Mammary epithelial cell (primary cell): ENCODE measurements at regions not wholly inside any gene's neighbourhood (a gene's known extent, or its start where the extent isn't known, plus 50 kb on each side); places are given as distances from the start of the nearest gene placed in this dataset.

Source experiments
- CTCF ChIP-seq, 2 donors: IDR thresholded peaks in 1 of 2; conservative IDR thresholded peaks in 1 of 2; 2 replicates each; pipeline ENCODE4 v1.5.1; 2011 to 2012; ENCODE audit warnings: inconsistent platforms in 2 of 2, low read length in 2 of 2, mild to moderate bottlenecking in 2 of 2, control low read depth in 1 of 2, low read depth in 1 of 2; ENCODE audit not compliant: insufficient read depth in 1 of 2; ENCODE audit errors: extremely low read depth in 1 of 2
- EZH2 ChIP-seq: IDR thresholded peaks from 2 replicates; pipeline ENCODE4 v1.6.1; 2012; ENCODE audit warnings: low read length, inconsistent platforms, borderline replicate concordance

- TF ChIP-seq CTCF (conservative IDR thresholded peaks at IDR 0.05 in 1 of 2, IDR thresholded peaks at IDR 0.05 in 1 of 2; ENCODE audit: extremely low read depth in 1 of 2, insufficient read depth in 1 of 2, low read depth in 1 of 2, low read length in 2 of 2) (peak; percentile 32 to 75), EZH2 (no peak)
Measured at GRCh38 chrX:43559644-43560043, 96.5 kb upstream of the MAOA start.
